K562 (cell line): ENCODE measurements at regions not wholly inside any gene's neighbourhood (a gene's known extent, or its start where the extent isn't known, plus 50 kb on each side); places are given as distances from the start of the nearest gene placed in this dataset.

ENCODE experiments used
- ATAC-seq: fragments of 200-7000 bp; cut with Tn5 transposase; 3 replicates; pipeline ENCODE4 v1.9.1; 2020; ENCODE audit warnings: moderate library complexity
- BruUV-seq: library from RNA; stranded (reverse); fragments of 400-500 nt; replicated peaks from 2 replicates; lab custom pipeline; 2021; lab: Mats Ljungman, UMichigan
- CTCF ChIA-PET: fragments of 300-600 bp; formaldehyde crosslinking; extraction: SDS; loops from one replicate; lab custom pipeline; 2021; ENCODE audit warnings: low intra/inter-chr PET ratio; lab: Yijun Ruan, JAX
- POLR2A ChIA-PET: fragments of 300-600, 350-650 bp; sonication (Branson Sonifier 250); formaldehyde crosslinking; extraction: SDS; loops from one replicate; lab custom pipeline; 2021; ENCODE audit warnings: antibody characterized with exemption, inconsistent platforms; lab: Yijun Ruan, JAX
- DNase-seq, 4 experiments: peaks; one replicate each; pipeline versions ENCODE4 v3.0.0 to v3.0.0-alpha.2; 2011 to 2018; ENCODE audit warnings: low spot score in 3 of 4, mixed read lengths in 3 of 4; ENCODE audit errors: extremely low read depth in 1 of 4
- FAIRE-seq: peaks from 2 replicates; lab custom pipeline; 2011; peaks lifted over from hg19 to GRCh38; lab: Jason Lieb, UNC
- H2AFZ ChIP-seq: 2 replicates; pipeline ENCODE4 v1.6.0; 2011; ENCODE audit warnings: low read depth, low read length, control low read depth, inconsistent platforms
- H3K27ac ChIP-seq: fragments of 200-600 bp; 3 replicates; pipeline ENCODE4 v1.8.0; 2011; ENCODE audit warnings: low read depth, mild to moderate bottlenecking, control low read depth, inconsistent platforms, low read length, moderate library complexity, mixed read lengths; ENCODE audit errors: extremely low read depth
- H3K27me3 ChIP-seq, 2 experiments: fragments of 300-600 bp in 1 of 2; 2 replicates in 1 of 2; 3 replicates in 1 of 2; pipeline versions ENCODE4 v1.6.0 to v1.8.0; 2011; ENCODE audit warnings: inconsistent platforms in 2 of 2, low read length in 2 of 2, mild to moderate bottlenecking in 1 of 2, mixed read lengths in 1 of 2, moderate library complexity in 1 of 2; ENCODE audit not compliant: control insufficient read depth in 2 of 2, insufficient read depth in 2 of 2
- H3K36me3 ChIP-seq: fragments of 300-600 bp; 3 replicates; pipeline ENCODE4 v1.8.0; 2011; ENCODE audit warnings: mild to moderate bottlenecking, low read length, inconsistent platforms; ENCODE audit not compliant: control insufficient read depth, insufficient read depth
- H3K4me1 ChIP-seq, 2 experiments: fragments of 200-600 bp in 1 of 2; replicated peaks in 1 of 2; 2 replicates in 1 of 2; 3 replicates in 1 of 2; pipeline versions ENCODE4 v1.5.1 to v1.8.0; 2011; ENCODE audit warnings: inconsistent platforms in 2 of 2, low read length in 2 of 2, mild to moderate bottlenecking in 1 of 2, mixed read lengths in 1 of 2, moderate library complexity in 1 of 2; ENCODE audit not compliant: control insufficient read depth in 2 of 2, insufficient read depth in 2 of 2
- H3K4me2 ChIP-seq: 2 replicates; pipeline ENCODE4 v1.6.1; 2011; ENCODE audit warnings: low read length, control low read depth, inconsistent platforms, mixed read lengths; ENCODE audit not compliant: insufficient read depth
- H3K4me3 ChIP-seq: fragments of 200-600 bp; sonication (generic), shearing (Covaris generic); 2 replicates; pipeline ENCODE4 v1.5.1; 2016; ENCODE audit warnings: control low read depth, inconsistent platforms
- H3K79me2 ChIP-seq: fragments of 200-600 bp; 3 replicates; pipeline ENCODE4 v1.8.0; 2011; ENCODE audit warnings: low read length, inconsistent platforms; ENCODE audit not compliant: control insufficient read depth, insufficient read depth
- H3K9ac ChIP-seq, 2 experiments: 2 replicates each; pipeline versions ENCODE4 v1.6.0 to v1.6.1; 2011; ENCODE audit warnings: low read depth in 2 of 2, low read length in 2 of 2, control low read depth in 1 of 2, inconsistent platforms in 1 of 2, mild to moderate bottlenecking in 1 of 2, mixed read lengths in 1 of 2; ENCODE audit not compliant: insufficient read depth in 1 of 2
- H3K9me1 ChIP-seq: one replicate; pipeline ENCODE4 v1.6.0; 2011; ENCODE audit warnings: inconsistent platforms, mild to moderate bottlenecking, low read length, moderate library complexity; ENCODE audit not compliant: control insufficient read depth, insufficient read depth
- H3K9me3 ChIP-seq: replicated peaks from 2 replicates; pipeline ENCODE4 v1.5.1; 2011; ENCODE audit warnings: low read depth, low read length, inconsistent platforms; ENCODE audit not compliant: control insufficient read depth, insufficient read depth
- H4K20me1 ChIP-seq: replicated peaks from 2 replicates; pipeline ENCODE4 v1.6.1; 2011; ENCODE audit warnings: low read length, inconsistent platforms, mixed read lengths; ENCODE audit not compliant: control insufficient read depth, insufficient read depth
- ZNF398 ChIP-seq: fragments of 250-450 bp; sonication (Bioruptor Pico); IDR thresholded peaks from 2 replicates; pipeline ENCODE4 v1.8.0; 2021; ENCODE audit warnings: moderate library complexity, mild to moderate bottlenecking, inconsistent platforms
- ZNF655 ChIP-seq: fragments of 250-450 bp; sonication (Bioruptor Pico); IDR thresholded peaks from 2 replicates; pipeline ENCODE4 v1.5.0; 2021
- WGBS: fragments of 100-300 bp; shearing (Covaris generic); methylation state at CpG from one replicate; pipeline ENCODE4 v1.1.6; 2016; ENCODE audit warnings: low coverage, mixed read lengths; ENCODE audit not compliant: insufficient coverage; ENCODE audit errors: missing lambda C conversion rate; 5-methylcytosine and 5-hydroxymethylcytosine counted together
- in situ Hi-C: fragments of 300-500 bp; cut with MboI; formaldehyde crosslinking; loops from 4 replicates; pipeline ENCODE4 v1.15.0; 2018; ENCODE audit warnings: inconsistent platforms, mixed read lengths
- intact Hi-C: fragments of 100-400 bp; cut with micrococcal nuclease; formaldehyde crosslinking; loops from 2 replicates; pipeline ENCODE4 v1.14.2; 2022

- ChIA-PET CTCF (no interaction called here), POLR2A (no interaction called here)
- Histone ChIP-seq H3K4me2 (no peak overlapping the region), H3K9ac (no peak overlapping the region), H3K9me3 (peaks cover 2% of the 10 kb centered on the region; the same call in 1 of the 2 replicates), H4K20me1 (0 out of 2 replicates have a peak, but pooled peaks cover 3% of the 10 kb centered on the region), H3K79me2 (no peaks in the 10 kb centered on the region), H3K9me1 (no peaks in the 10 kb centered on the region), H3K4me3 (no peak overlapping the region), H2AFZ (no peak overlapping the region), H3K4me1 (peaks cover 0 to 3% of the 10 kb centered on the region in 2 experiments; a peak in 1 of 5 replicates), H3K27me3 (peaks cover 16 to 43% of the 10 kb centered on the region in 2 experiments; a peak in 3 of 5 replicates), H3K27ac (no peak overlapping the region), H3K36me3 (no peaks in the 10 kb centered on the region)
- DNase-seq, result no peak
- in situ Hi-C loops, result no loop called here
- intact Hi-C loops, result no loop called here
- FAIRE-seq, result no peak
- no peak for TF ChIP-seq ZNF655 (CRISPR knock-in tag)
- TF ChIP-seq ZNF398 (CRISPR knock-in tag), result no peak
- WGBS, result under 1% methylated on average over 22 of the region's 24 CpGs
- no TSS peak for BruUV-seq
- ATAC-seq, result peak; percentile 21; the same call in 2 of the 3 replicates
These were observed 81.0 kb upstream of the AKT3 start for GRCh38 chr1:243930822-243931671.
